ENCODE measurements at regions not wholly inside any gene's neighbourhood (a gene's known extent, or its start where the extent isn't known, plus 50 kb on each side); places are given as distances from the start of the nearest gene placed in this dataset.

GRCh38 chr1:81617308-81617967 is 183.3 kb upstream of the ADGRL2 start:
- POLR2A ChIA-PET: no interaction called here
- in situ Hi-C loops (cut with HindIII; ENCODE audit: low pct_unique_long_range_greater_than_20kb, low sequenced_read_pairs) (no loop called here), intact Hi-C loops (cut with micrococcal nuclease; ENCODE audit: unreplicated experiment) (no loop called here)
- no TSS peak for BruUV-seq (replicated peaks)
- CTCF ChIA-PET: no interaction called here
- no peak for DNase-seq (ENCODE audit: low read depth, low spot score)
- no peaks in the 10 kb centered on the region for H3K27me3 ChIP-seq (ENCODE audit: control insufficient read depth, insufficient read depth, low read length)
- no peak overlapping the region for H3K27ac ChIP-seq (ENCODE audit: low read length)
- no peaks in the 10 kb centered on the region for H3K36me3 ChIP-seq (ENCODE audit: control insufficient read depth, insufficient read depth, low read length)
- no peaks in the 10 kb centered on the region for H3K9me3 ChIP-seq (ENCODE audit: control insufficient read depth, insufficient read depth, low read depth, low read length)
- TF ChIP-seq CTCF (IDR thresholded peaks at IDR 0.05): no peak
- TF ChIP-seq TCF7L2 (IDR thresholded peaks at IDR 0.05; ENCODE audit: low read depth, low read length): no peak
- TF ChIP-seq SIN3A (IDR thresholded peaks at IDR 0.05; ENCODE audit: borderline replicate concordance, insufficient read depth, low read depth, low read length): no peak
- TF ChIP-seq POLR2AphosphoS5 (IDR thresholded peaks at IDR 0.05; ENCODE audit: low read depth, low read length): no peak
- TF ChIP-seq, protein P1, sequence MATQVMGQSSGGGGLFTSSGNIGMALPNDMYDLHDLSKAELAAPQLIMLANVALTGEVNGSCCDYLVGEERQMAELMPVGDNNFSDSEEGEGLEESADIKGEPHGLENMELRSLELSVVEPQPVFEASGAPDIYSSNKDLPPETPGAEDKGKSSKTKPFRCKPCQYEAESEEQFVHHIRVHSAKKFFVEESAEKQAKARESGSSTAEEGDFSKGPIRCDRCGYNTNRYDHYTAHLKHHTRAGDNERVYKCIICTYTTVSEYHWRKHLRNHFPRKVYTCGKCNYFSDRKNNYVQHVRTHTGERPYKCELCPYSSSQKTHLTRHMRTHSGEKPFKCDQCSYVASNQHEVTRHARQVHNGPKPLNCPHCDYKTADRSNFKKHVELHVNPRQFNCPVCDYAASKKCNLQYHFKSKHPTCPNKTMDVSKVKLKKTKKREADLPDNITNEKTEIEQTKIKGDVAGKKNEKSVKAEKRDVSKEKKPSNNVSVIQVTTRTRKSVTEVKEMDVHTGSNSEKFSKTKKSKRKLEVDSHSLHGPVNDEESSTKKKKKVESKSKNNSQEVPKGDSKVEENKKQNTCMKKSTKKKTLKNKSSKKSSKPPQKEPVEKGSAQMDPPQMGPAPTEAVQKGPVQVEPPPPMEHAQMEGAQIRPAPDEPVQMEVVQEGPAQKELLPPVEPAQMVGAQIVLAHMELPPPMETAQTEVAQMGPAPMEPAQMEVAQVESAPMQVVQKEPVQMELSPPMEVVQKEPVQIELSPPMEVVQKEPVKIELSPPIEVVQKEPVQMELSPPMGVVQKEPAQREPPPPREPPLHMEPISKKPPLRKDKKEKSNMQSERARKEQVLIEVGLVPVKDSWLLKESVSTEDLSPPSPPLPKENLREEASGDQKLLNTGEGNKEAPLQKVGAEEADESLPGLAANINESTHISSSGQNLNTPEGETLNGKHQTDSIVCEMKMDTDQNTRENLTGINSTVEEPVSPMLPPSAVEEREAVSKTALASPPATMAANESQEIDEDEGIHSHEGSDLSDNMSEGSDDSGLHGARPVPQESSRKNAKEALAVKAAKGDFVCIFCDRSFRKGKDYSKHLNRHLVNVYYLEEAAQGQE (IDR thresholded peaks at IDR 0.05; ENCODE audit: insufficient read depth in 1 of 2, low read depth in 2 of 2, low read length in 1 of 2): no peak
- H3K4me3 ChIP-seq (ENCODE audit: low read depth in 2 of 2, low read length in 2 of 2): no peak overlapping the region
- no peak for ATAC-seq
- no peaks in the 10 kb centered on the region for H3K4me1 ChIP-seq (ENCODE audit: control insufficient read depth, insufficient read depth, low read length)

DNA sequence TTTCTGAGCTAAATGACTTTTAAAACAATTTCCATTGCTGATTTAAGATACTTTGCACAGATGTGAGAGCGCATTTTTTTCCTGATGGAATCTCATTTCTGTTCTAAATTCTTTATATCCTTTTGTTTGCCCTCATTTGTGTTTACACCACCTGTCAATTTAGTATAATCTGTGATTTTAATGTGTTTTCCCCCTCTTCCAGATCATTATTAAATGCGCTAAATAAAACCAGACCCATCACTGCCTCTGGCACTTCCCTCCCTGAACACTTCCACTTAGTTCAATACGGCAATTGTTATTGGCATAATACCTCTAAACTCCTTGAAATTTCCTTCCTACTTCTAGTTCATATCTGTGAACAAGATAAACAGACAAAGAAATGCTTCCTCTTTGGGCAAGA is 186.9 kb upstream of the ADGRL2 start:
- TF ChIP-seq SIN3A (IDR thresholded peaks at IDR 0.05; ENCODE audit: borderline replicate concordance, insufficient read depth, low read depth, low read length): no peak
- TF ChIP-seq, protein P1 (IDR thresholded peaks at IDR 0.05; ENCODE audit: insufficient read depth in 1 of 2, low read depth in 2 of 2, low read length in 1 of 2): no peak
- TF ChIP-seq POLR2AphosphoS5 (IDR thresholded peaks at IDR 0.05; ENCODE audit: low read depth, low read length): no peak
- TF ChIP-seq CTCF (IDR thresholded peaks at IDR 0.05): no peak
- no peak for TF ChIP-seq TCF7L2 (IDR thresholded peaks at IDR 0.05; ENCODE audit: low read depth, low read length)
- no peaks in the 10 kb centered on the region for H3K4me1 ChIP-seq (ENCODE audit: control insufficient read depth, insufficient read depth, low read length)
- no peak for DNase-seq (ENCODE audit: low read depth, low spot score)
- no peak overlapping the region for H3K4me3 ChIP-seq (ENCODE audit: low read depth in 2 of 2, low read length in 2 of 2)
- H3K27me3 ChIP-seq (ENCODE audit: control insufficient read depth, insufficient read depth, low read length): no peaks in the 10 kb centered on the region
- CTCF ChIA-PET: no interaction called here
- no peaks in the 10 kb centered on the region for H3K9me3 ChIP-seq (ENCODE audit: control insufficient read depth, insufficient read depth, low read depth, low read length)
- no peaks in the 10 kb centered on the region for H3K36me3 ChIP-seq (ENCODE audit: control insufficient read depth, insufficient read depth, low read length)
- intact Hi-C loops (cut with micrococcal nuclease; ENCODE audit: unreplicated experiment) (no loop called here), in situ Hi-C loops (cut with HindIII; ENCODE audit: low pct_unique_long_range_greater_than_20kb, low sequenced_read_pairs) (no loop called here)
- H3K27ac ChIP-seq (ENCODE audit: low read length): no peak overlapping the region
- POLR2A ChIA-PET: no interaction called here
- ATAC-seq: no peak
- no TSS peak for BruUV-seq (replicated peaks)

Data from Panc1 (cell line).